Amniotic epithelial cell (primary cell): ENCODE measurements at regions not wholly inside any gene's neighbourhood (a gene's known extent, or its start where the extent isn't known, plus 50 kb on each side); places are given as distances from the start of the nearest gene placed in this dataset.

ENCODE experiments used
- DNase-seq: peaks from one replicate; pipeline ENCODE4 v3.0.0-alpha.2; 2010; ENCODE audit warnings: low read depth

GRCh38 chr4:154677300-154677699 is 64.8 kb upstream of the FGG start:
- DNase-seq = no peak

GRCh38 chr4:154677923-154678322 is 65.5 kb upstream of the FGG start:
- DNase-seq = no peak

GRCh38 chr4:154683956-154684681 is 59.7 kb upstream of the LRAT start:
- DNase-seq = no peak

- peak; percentile 1 for DNase-seq
Observed at GRCh38 chr4:154686838-154687237, 57.0 kb upstream of the LRAT start.

- DNase-seq = no peak
Observed at GRCh38 chr4:154687840-154688239, 56.0 kb upstream of the LRAT start.

GRCh38 chr4:154691229-154691628 is 52.6 kb upstream of the LRAT start:
- DNase-seq = no peak

GRCh38 chr4:154692304-154692818 is 51.4 kb upstream of the LRAT start:
- DNase-seq = no peak
